ENCODE measurements at regions not wholly inside any gene's neighbourhood (a gene's known extent, or its start where the extent isn't known, plus 50 kb on each side); places are given as distances from the start of the nearest gene placed in this dataset.

GRCh38 chr22:22720201-22720723 is 75.8 kb downstream of the GGTLC2 start:
- H3K4me1 ChIP-seq (ENCODE audit: control insufficient read depth, insufficient read depth, low read depth, low read length), result no peaks in the 10 kb centered on the region
- H2AK5ac ChIP-seq (ENCODE audit: low read length, severe bottlenecking), result no peak overlapping the region
- peak; percentile 22 for DNase-seq
- H4K8ac ChIP-seq (ENCODE audit: low read length), result no peak overlapping the region
- H2BK12ac ChIP-seq (ENCODE audit: low read length in 2 of 2), result no peak overlapping the region
- H3K4me3 ChIP-seq (ENCODE audit: insufficient read depth in 1 of 2, low read depth in 1 of 2, low read length in 2 of 2), result no peak overlapping the region
- H2BK15ac ChIP-seq (ENCODE audit: low read depth, poor library complexity, severe bottlenecking), result no peak overlapping the region
- no peak overlapping the region for H3K9ac ChIP-seq (ENCODE audit: low read length)
- H3K36me3 ChIP-seq (ENCODE audit: control insufficient read depth in 1 of 2, insufficient read depth in 2 of 2, low read depth in 1 of 2, low read length in 2 of 2), result no peaks in the 10 kb centered on the region
- 25% methylated on average over 3 of the region's 3 CpGs for WGBS
- H3K27me3 ChIP-seq (ENCODE audit: control insufficient read depth in 1 of 2, insufficient read depth in 1 of 2, low read length in 2 of 2), result peaks cover 6% of the 10 kb centered on the region in 2 experiments
- no peak overlapping the region for H3K18ac ChIP-seq (ENCODE audit: low read depth in 1 of 2, low read length in 2 of 2)
- no peak overlapping the region for H3K4ac ChIP-seq (ENCODE audit: low read depth in 1 of 2, low read length in 2 of 2)
- no peak overlapping the region for H4K91ac ChIP-seq (ENCODE audit: low read length)
- H2BK5ac ChIP-seq (ENCODE audit: low read depth, low read length, poor library complexity, severe bottlenecking), result no peak overlapping the region
- no peak overlapping the region for H3K23ac ChIP-seq (ENCODE audit: low read length in 2 of 2)
- H3K27ac ChIP-seq (ENCODE audit: low read length, poor library complexity, severe bottlenecking), result no peak overlapping the region
- H3K4me2 ChIP-seq (ENCODE audit: low read length, poor library complexity, severe bottlenecking), result no peak overlapping the region
- no peak overlapping the region for H2BK120ac ChIP-seq (ENCODE audit: low read depth, low read length)
- H3K79me1 ChIP-seq (replicated peaks; ENCODE audit: low read length, poor library complexity, severe bottlenecking), result no peaks in the 10 kb centered on the region
- H2AFZ ChIP-seq (ENCODE audit: low read depth, low read length), result no peak overlapping the region
- no peak overlapping the region for H3K14ac ChIP-seq (ENCODE audit: low read length in 2 of 2)
- H3K9me3 ChIP-seq (ENCODE audit: control insufficient read depth, low read length), result no peaks in the 10 kb centered on the region

DNA sequence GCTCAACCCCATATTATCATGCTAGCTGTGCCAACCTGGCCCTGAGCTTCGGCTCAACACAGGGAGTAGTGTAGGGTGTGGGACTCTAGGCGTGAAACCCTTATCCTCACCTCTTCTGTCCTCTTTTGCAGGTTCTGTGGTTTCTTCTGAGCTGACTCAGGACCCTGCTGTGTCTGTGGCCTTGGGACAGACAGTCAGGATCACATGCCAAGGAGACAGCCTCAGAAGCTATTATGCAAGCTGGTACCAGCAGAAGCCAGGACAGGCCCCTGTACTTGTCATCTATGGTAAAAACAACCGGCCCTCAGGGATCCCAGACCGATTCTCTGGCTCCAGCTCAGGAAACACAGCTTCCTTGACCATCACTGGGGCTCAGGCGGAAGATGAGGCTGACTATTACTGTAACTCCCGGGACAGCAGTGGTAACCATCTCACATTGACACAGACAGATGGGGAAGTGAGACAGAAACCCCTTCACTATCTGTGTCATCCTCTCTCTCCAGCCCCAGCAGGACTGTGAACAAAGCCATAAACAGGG is 76.4 kb downstream of the GGTLC2 start:
- 50% methylated on average over 6 of the region's 6 CpGs for WGBS
- Histone ChIP-seq H4K8ac (ENCODE audit: low read length) (no peak overlapping the region), H2BK15ac (ENCODE audit: low read depth, poor library complexity, severe bottlenecking) (no peak overlapping the region), H3K4me3 (ENCODE audit: insufficient read depth in 1 of 2, low read depth in 1 of 2, low read length in 2 of 2) (no peak overlapping the region), H3K27me3 (ENCODE audit: control insufficient read depth in 1 of 2, insufficient read depth in 1 of 2, low read length in 2 of 2) (peaks cover 3 to 5% of the 10 kb centered on the region in 2 experiments), H3K4ac (ENCODE audit: low read depth in 1 of 2, low read length in 2 of 2) (no peak overlapping the region), H3K9ac (ENCODE audit: low read length) (no peak overlapping the region), H3K9me3 (ENCODE audit: control insufficient read depth, low read length) (no peaks in the 10 kb centered on the region), H3K23ac (ENCODE audit: low read length in 2 of 2) (no peak overlapping the region), H3K79me1 (replicated peaks; ENCODE audit: low read length, poor library complexity, severe bottlenecking) (no peaks in the 10 kb centered on the region), H2BK120ac (ENCODE audit: low read depth, low read length) (no peak overlapping the region), H3K18ac (ENCODE audit: low read depth in 1 of 2, low read length in 2 of 2) (no peak overlapping the region), H4K91ac (ENCODE audit: low read length) (no peak overlapping the region), H2BK5ac (ENCODE audit: low read depth, low read length, poor library complexity, severe bottlenecking) (no peak overlapping the region), H3K4me2 (ENCODE audit: low read length, poor library complexity, severe bottlenecking) (no peak overlapping the region), H3K27ac (ENCODE audit: low read length, poor library complexity, severe bottlenecking) (no peak overlapping the region), H3K4me1 (ENCODE audit: control insufficient read depth, insufficient read depth, low read depth, low read length) (no peaks in the 10 kb centered on the region), H3K36me3 (ENCODE audit: control insufficient read depth in 1 of 2, insufficient read depth in 2 of 2, low read depth in 1 of 2, low read length in 2 of 2) (no peaks in the 10 kb centered on the region), H2AK5ac (ENCODE audit: low read length, severe bottlenecking) (no peak overlapping the region), H2BK12ac (ENCODE audit: low read length in 2 of 2) (no peak overlapping the region), H2AFZ (ENCODE audit: low read depth, low read length) (no peak overlapping the region), H3K14ac (ENCODE audit: low read length in 2 of 2) (no peak overlapping the region)
- DNase-seq, result no peak

DNA sequence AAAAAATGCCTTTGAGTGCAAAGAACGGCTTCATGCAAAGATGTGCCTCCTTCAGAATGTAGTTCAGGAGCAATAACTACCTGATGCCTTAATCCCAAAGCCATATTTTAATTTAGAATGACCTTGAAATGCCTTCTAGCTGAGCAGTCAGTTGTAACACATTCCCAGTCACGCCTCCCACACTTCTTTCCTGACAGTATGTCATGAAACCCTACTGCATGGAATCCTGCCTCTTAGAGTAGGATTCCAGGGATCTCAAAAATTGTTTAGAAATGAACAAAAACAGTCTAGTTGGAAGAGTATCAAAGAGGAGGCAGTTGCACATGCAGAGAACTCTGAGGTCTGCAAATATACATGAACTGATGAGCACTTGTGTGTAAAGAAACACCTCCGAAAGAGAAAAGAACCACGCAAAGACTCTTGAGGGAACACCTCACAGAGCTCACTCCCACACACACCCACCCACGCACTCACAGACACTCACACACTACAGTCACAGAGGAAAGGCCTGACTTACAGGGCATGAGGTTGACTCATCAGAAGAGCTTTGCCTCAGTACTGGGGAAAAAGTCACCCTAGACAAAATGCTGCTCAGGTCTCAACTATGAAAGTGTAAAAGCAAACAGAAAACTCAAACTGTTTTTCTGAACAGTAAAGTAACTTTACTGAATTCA is 77.4 kb downstream of the GGTLC2 start:
- no peaks in the 10 kb centered on the region for H3K4me1 ChIP-seq (ENCODE audit: control insufficient read depth, insufficient read depth, low read depth, low read length)

GRCh38 chr22:22728382-22728781 is 84.0 kb downstream of the GGTLC2 start:
- H2BK120ac ChIP-seq (ENCODE audit: low read depth, low read length), result no peak overlapping the region
- H3K9me3 ChIP-seq (ENCODE audit: control insufficient read depth, low read length), result no peaks in the 10 kb centered on the region
- no peak overlapping the region for H2BK5ac ChIP-seq (ENCODE audit: low read depth, low read length, poor library complexity, severe bottlenecking)
- H2BK12ac ChIP-seq (ENCODE audit: low read length in 2 of 2), result no peak overlapping the region
- H3K79me1 ChIP-seq (replicated peaks; ENCODE audit: low read length, poor library complexity, severe bottlenecking), result no peaks in the 10 kb centered on the region
- no peaks in the 10 kb centered on the region for H3K36me3 ChIP-seq (ENCODE audit: control insufficient read depth in 1 of 2, insufficient read depth in 2 of 2, low read depth in 1 of 2, low read length in 2 of 2)
- no peak overlapping the region for H3K14ac ChIP-seq (ENCODE audit: low read length in 2 of 2)
- no peak overlapping the region for H2AK5ac ChIP-seq (ENCODE audit: low read length, severe bottlenecking)
- no peak overlapping the region for H3K23ac ChIP-seq (ENCODE audit: low read length in 2 of 2)
- H4K91ac ChIP-seq (ENCODE audit: low read length), result no peak overlapping the region
- no peak overlapping the region for H3K27ac ChIP-seq (ENCODE audit: low read length, poor library complexity, severe bottlenecking)
- no peak overlapping the region for H3K4me3 ChIP-seq (ENCODE audit: insufficient read depth in 1 of 2, low read depth in 1 of 2, low read length in 2 of 2)
- H2AFZ ChIP-seq (ENCODE audit: low read depth, low read length), result no peak overlapping the region
- WGBS, result 92% methylated on average over 2 of the region's 5 CpGs
- no peak overlapping the region for H3K9ac ChIP-seq (ENCODE audit: low read length)
- no peaks in the 10 kb centered on the region for H3K4me1 ChIP-seq (ENCODE audit: control insufficient read depth, insufficient read depth, low read depth, low read length)
- H3K4me2 ChIP-seq (ENCODE audit: low read length, poor library complexity, severe bottlenecking), result no peak overlapping the region
- H3K4ac ChIP-seq (ENCODE audit: low read depth in 1 of 2, low read length in 2 of 2), result no peak overlapping the region
- H3K18ac ChIP-seq (ENCODE audit: low read depth in 1 of 2, low read length in 2 of 2), result no peak overlapping the region
- H4K8ac ChIP-seq (ENCODE audit: low read length), result no peak overlapping the region
- DNase-seq, result no peak
- no peak overlapping the region for H2BK15ac ChIP-seq (ENCODE audit: low read depth, poor library complexity, severe bottlenecking)
- H3K27me3 ChIP-seq (ENCODE audit: control insufficient read depth in 1 of 2, insufficient read depth in 1 of 2, low read length in 2 of 2), result peaks cover 8 to 20% of the 10 kb centered on the region in 2 experiments

More for the DNA sequence above, 77.4 kb downstream of the GGTLC2 start:
- H2AK5ac ChIP-seq (ENCODE audit: low read length, severe bottlenecking), result no peak overlapping the region
- no peaks in the 10 kb centered on the region for H3K79me1 ChIP-seq (replicated peaks; ENCODE audit: low read length, poor library complexity, severe bottlenecking)
- H4K8ac ChIP-seq (ENCODE audit: low read length), result no peak overlapping the region
- no peak overlapping the region for H3K4ac ChIP-seq (ENCODE audit: low read depth in 1 of 2, low read length in 2 of 2)
- no peak overlapping the region for H3K27ac ChIP-seq (ENCODE audit: low read length, poor library complexity, severe bottlenecking)
- H3K23ac ChIP-seq (ENCODE audit: low read length in 2 of 2), result no peak overlapping the region
- no peak overlapping the region for H3K18ac ChIP-seq (ENCODE audit: low read depth in 1 of 2, low read length in 2 of 2)
- H2BK15ac ChIP-seq (ENCODE audit: low read depth, poor library complexity, severe bottlenecking), result no peak overlapping the region
- no peak overlapping the region for H3K4me3 ChIP-seq (ENCODE audit: insufficient read depth in 1 of 2, low read depth in 1 of 2, low read length in 2 of 2)
- H2AFZ ChIP-seq (ENCODE audit: low read depth, low read length), result no peak overlapping the region
- no peak overlapping the region for H2BK5ac ChIP-seq (ENCODE audit: low read depth, low read length, poor library complexity, severe bottlenecking)
- H3K27me3 ChIP-seq (ENCODE audit: control insufficient read depth in 1 of 2, insufficient read depth in 1 of 2, low read length in 2 of 2), result peaks cover 3% of the 10 kb centered on the region in 2 experiments
- H2BK120ac ChIP-seq (ENCODE audit: low read depth, low read length), result no peak overlapping the region
- no peak overlapping the region for H3K9ac ChIP-seq (ENCODE audit: low read length)
- no peak overlapping the region for H2BK12ac ChIP-seq (ENCODE audit: low read length in 2 of 2)
- WGBS, result 48% methylated on average over 4 of the region's 5 CpGs
- H3K4me2 ChIP-seq (ENCODE audit: low read length, poor library complexity, severe bottlenecking), result no peak overlapping the region
- peak; percentile 9 for DNase-seq
- no peaks in the 10 kb centered on the region for H3K9me3 ChIP-seq (ENCODE audit: control insufficient read depth, low read length)
- H3K14ac ChIP-seq (ENCODE audit: low read length in 2 of 2), result no peak overlapping the region
- no peaks in the 10 kb centered on the region for H3K36me3 ChIP-seq (ENCODE audit: control insufficient read depth in 1 of 2, insufficient read depth in 2 of 2, low read depth in 1 of 2, low read length in 2 of 2)
- H4K91ac ChIP-seq (ENCODE audit: low read length), result peak overlapping the region; percentile 34

Measured in mesenchymal stem cell (in vitro differentiated cells and primary cell).